HEK293T (cell line): ENCODE measurements at regions not wholly inside any gene's neighbourhood (a gene's known extent, or its start where the extent isn't known, plus 50 kb on each side); places are given as distances from the start of the nearest gene placed in this dataset.
"Not testable (repeated sequence)": the region's sequence is repeated elsewhere in the genome, so short reads cannot be mapped to it uniquely, and the experiment has no call there.

Experiments used
- CTCF ChIA-PET: fragments of 350-600 bp; formaldehyde crosslinking; extraction: SDS; loops from one replicate; lab custom pipeline; 2021; ENCODE audit warnings: antibody characterized with exemption, inconsistent platforms; lab: Yijun Ruan, JAX
- POLR2A ChIA-PET: fragments of 350-600 bp; formaldehyde crosslinking; extraction: SDS; loops from one replicate; lab custom pipeline; 2020; ENCODE audit warnings: antibody characterized with exemption, inconsistent platforms; lab: Yijun Ruan, JAX
- DNase-seq: peaks from one replicate; pipeline ENCODE4 v3.0.0; 2012; ENCODE audit warnings: mixed read lengths; ENCODE audit errors: extremely low spot score
- ARNT ChIP-seq: fragments of 450-650 bp; IDR thresholded peaks from 2 replicates; pipeline ENCODE4 v1.6.1; 2017; ENCODE audit warnings: mild to moderate bottlenecking
- BHLHE40 ChIP-seq: fragments of 450-650 bp; IDR thresholded peaks from 2 replicates; pipeline ENCODE4 v1.6.1; 2016; ENCODE audit warnings: mild to moderate bottlenecking, moderate library complexity, borderline replicate concordance
- CTBP1 ChIP-seq: fragments of 450-650 bp; IDR thresholded peaks from 2 replicates; pipeline ENCODE4 v1.6.1; 2016; ENCODE audit warnings: borderline replicate concordance
- ELF4 ChIP-seq: fragments of 450-650 bp; IDR thresholded peaks from 2 replicates; pipeline ENCODE4 v1.6.1; 2017; ENCODE audit warnings: antibody characterized with exemption
- FOXA1 ChIP-seq: fragments of 450-650 bp; IDR thresholded peaks from 2 replicates; pipeline ENCODE4 v1.6.1; 2016; ENCODE audit warnings: mild to moderate bottlenecking
- FOXK2 ChIP-seq: fragments of 450-650 bp; IDR thresholded peaks from 2 replicates; pipeline ENCODE4 v1.6.1; 2016; ENCODE audit warnings: mild to moderate bottlenecking
- FOXM1 ChIP-seq: fragments of 450-650 bp; IDR thresholded peaks from 2 replicates; pipeline ENCODE4 v1.6.1; 2017; ENCODE audit warnings: mild to moderate bottlenecking, borderline replicate concordance
- HDGF ChIP-seq: fragments of 450-650 bp; IDR thresholded peaks from 2 replicates; pipeline ENCODE4 v1.6.1; 2017; ENCODE audit warnings: antibody characterized with exemption, borderline replicate concordance
- L3MBTL2 ChIP-seq: fragments of 450-650 bp; conservative IDR thresholded peaks from 2 replicates; pipeline ENCODE4 v1.6.1; 2016; ENCODE audit warnings: mild to moderate bottlenecking
- LEF1 ChIP-seq: fragments of 450-650 bp; IDR thresholded peaks from 2 replicates; pipeline ENCODE4 v1.6.1; 2017; ENCODE audit warnings: mild to moderate bottlenecking, borderline replicate concordance
- NFRKB ChIP-seq: fragments of 450-650 bp; IDR thresholded peaks from 2 replicates; pipeline ENCODE4 v1.6.1; 2016; ENCODE audit warnings: mild to moderate bottlenecking, moderate library complexity
- SP1 ChIP-seq: fragments of 450-650 bp; IDR thresholded peaks from 2 replicates; pipeline ENCODE4 v1.6.1; 2017
- SUZ12 ChIP-seq: fragments of 450-650 bp; IDR thresholded peaks from 2 replicates; pipeline ENCODE4 v1.6.1; 2016; ENCODE audit warnings: mild to moderate bottlenecking
- TARDBP ChIP-seq: fragments of 450-650 bp; IDR thresholded peaks from 2 replicates; pipeline ENCODE4 v1.6.1; 2016
- ZNF384 ChIP-seq: fragments of 450-650 bp; IDR thresholded peaks from 2 replicates; pipeline ENCODE4 v1.6.1; 2016
- TF ChIP-seq, protein P1 (sequence below): fragments of 450-650 bp; IDR thresholded peaks from 2 replicates; pipeline ENCODE4 v1.6.1; 2016

DNA sequence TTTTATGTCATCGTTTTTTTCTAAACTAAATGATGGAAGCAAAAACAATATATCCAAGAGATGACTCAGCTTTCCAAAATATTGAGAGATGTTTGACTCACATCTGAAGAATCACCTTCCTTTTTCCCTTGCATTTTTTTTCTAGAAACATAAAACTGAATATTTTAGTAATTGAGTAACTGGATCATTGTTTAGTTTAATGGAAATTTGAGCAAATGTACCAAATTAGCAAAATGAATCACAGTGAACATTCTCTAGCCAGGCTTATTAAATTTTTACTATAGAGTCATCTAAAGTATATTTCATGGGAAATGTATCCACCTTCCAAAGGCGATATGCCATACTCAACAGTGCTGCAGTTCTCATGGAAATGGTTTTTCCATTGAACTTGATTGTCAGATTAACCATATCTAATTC is 145.5 kb downstream of the TENT5A start:
- DNase-seq = no peak
- POLR2A ChIA-PET = no interaction called here
- CTCF ChIA-PET = no interaction called here
- TF ChIP-seq FOXA1 = no peak
- TF ChIP-seq, protein P1, sequence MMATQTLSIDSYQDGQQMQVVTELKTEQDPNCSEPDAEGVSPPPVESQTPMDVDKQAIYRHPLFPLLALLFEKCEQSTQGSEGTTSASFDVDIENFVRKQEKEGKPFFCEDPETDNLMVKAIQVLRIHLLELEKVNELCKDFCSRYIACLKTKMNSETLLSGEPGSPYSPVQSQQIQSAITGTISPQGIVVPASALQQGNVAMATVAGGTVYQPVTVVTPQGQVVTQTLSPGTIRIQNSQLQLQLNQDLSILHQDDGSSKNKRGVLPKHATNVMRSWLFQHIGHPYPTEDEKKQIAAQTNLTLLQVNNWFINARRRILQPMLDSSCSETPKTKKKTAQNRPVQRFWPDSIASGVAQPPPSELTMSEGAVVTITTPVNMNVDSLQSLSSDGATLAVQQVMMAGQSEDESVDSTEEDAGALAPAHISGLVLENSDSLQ = no peak
- no peak for TF ChIP-seq L3MBTL2
- TF ChIP-seq TARDBP = no peak
- no peak for TF ChIP-seq BHLHE40

DNA sequence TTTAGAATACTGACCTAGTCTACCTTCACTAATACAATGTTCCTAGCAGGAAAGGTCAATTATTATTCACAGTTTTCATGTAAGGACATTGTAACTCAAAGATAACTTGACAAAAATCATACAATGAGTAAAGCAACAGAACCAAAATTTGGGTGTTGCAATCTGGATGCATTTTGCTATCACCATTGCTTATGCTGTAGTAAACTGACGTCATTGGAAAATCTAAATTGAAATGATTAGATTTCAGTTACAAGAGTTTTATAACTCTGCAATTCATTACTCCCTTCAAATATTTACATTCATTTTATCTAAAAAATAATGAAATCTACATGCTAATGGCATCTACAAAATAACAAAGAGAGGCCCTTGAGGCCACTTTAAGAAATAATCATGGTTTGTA is 147.0 kb downstream of the TENT5A start:
- TF ChIP-seq L3MBTL2 (no peak), SUZ12 (no peak), FOXA1 (no peak), ZNF384 (no peak), SP1 (no peak), CTBP1 (no peak)
- TF ChIP-seq, protein P1 = no peak
- CTCF ChIA-PET = no interaction called here
- POLR2A ChIA-PET = no interaction called here
- DNase-seq = no peak

DNA sequence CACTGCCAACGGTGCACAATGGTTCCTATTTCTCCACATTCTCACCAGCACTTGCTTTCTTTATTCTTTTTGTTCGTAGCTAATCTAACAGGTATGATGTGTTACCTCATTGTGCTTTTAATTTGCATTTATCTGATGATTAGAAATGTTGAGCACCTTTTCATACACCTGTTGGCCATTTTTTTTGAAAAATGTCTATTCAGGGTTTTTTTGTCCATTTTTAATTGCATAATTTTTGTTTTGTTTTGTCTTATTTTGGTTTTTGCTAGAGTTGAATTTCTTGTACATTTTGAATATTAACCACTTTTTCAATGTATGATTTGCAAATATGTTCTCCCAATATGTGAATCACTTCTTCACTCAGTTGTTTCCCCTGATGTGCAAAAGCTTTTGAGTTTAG is 150.6 kb downstream of the TENT5A start:
- ChIA-PET CTCF (no interaction called here), POLR2A (no interaction called here)
- TF ChIP-seq TARDBP = no peak
- TF ChIP-seq HDGF = no peak
- no peak for TF ChIP-seq ELF4
- TF ChIP-seq FOXK2 = no peak

DNA sequence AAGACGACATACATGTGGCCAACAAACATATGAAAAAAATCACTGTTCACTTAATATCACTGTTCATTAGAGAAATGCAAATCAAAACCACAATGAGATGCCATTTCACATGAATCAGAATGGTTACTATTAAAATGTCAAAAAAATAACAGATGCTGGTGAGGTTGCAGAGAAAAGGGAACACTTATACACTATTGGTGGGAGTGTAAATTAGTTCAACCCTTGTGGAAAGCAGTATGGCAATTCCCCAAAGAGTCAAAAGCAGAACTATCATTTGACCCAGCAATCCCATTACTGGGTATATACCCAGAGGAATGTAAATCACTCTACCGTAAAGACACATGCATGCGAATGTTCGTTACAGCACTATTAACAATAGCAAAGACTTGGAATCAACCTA is 152.0 kb downstream of the TENT5A start:
- DNase-seq, POLR2A ChIA-PET, CTCF ChIA-PET: not testable (repeated sequence)

More for the DNA sequence above, 150.6 kb downstream of the TENT5A start:
- DNase-seq = no peak

DNA sequence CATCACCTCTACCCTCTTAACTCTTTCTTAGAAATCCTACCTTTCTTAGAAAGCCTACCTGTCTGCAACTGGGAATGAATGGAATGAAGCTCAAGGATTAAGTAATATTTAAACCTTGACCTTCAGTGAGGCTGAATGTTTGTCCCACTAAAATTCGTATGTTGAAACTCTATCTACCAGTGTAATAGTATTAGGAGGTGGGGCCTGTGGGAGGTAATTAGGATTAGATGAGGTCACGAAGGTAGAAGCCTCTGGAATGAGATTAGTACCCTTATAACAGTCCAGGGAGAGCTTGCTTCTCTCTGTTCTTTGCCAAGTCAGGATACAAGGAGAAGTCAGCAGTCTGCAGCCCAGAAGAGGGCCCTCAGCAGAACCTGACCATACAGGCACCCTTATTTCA is 158.0 kb downstream of the TENT5A start:
- CTCF ChIA-PET = no interaction called here
- DNase-seq = no peak
- POLR2A ChIA-PET = no interaction called here
- TF ChIP-seq FOXA1 = no peak
- no peak for TF ChIP-seq CTBP1
- TF ChIP-seq, protein P1 = no peak
- no peak for TF ChIP-seq ARNT
- no peak for TF ChIP-seq ELF4
- no peak for TF ChIP-seq NFRKB
- no peak for TF ChIP-seq ZNF384
- no peak for TF ChIP-seq L3MBTL2
- no peak for TF ChIP-seq FOXM1
- no peak for TF ChIP-seq TARDBP
- no peak for TF ChIP-seq BHLHE40
- no peak for TF ChIP-seq FOXK2
- TF ChIP-seq SUZ12 = no peak
- TF ChIP-seq LEF1 = no peak
- no peak for TF ChIP-seq HDGF
- no peak for TF ChIP-seq SP1

DNA sequence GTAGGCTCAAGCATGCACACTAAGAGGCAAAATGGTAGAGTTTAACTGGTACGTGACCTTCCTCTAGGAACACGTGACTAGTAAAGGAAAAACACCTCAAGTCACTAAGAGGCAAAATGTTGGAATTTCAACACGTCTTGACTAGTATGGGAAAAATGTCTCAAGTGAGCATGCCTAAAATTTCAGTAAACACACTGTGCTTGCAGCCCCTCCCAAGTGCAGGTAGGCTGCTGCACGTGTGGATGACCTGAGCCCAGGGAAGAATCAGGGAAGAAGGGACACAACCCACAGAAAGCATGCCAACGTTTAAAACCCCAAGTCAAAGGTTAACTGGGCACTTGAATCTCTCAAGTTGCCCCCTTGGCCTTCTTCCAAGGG is 162.2 kb downstream of the TENT5A start:
- CTCF ChIA-PET = no interaction called here
- TF ChIP-seq LEF1 (no peak), FOXM1 (no peak), ZNF384 (no peak)
- POLR2A ChIA-PET = no interaction called here
- DNase-seq = no peak

DNA sequence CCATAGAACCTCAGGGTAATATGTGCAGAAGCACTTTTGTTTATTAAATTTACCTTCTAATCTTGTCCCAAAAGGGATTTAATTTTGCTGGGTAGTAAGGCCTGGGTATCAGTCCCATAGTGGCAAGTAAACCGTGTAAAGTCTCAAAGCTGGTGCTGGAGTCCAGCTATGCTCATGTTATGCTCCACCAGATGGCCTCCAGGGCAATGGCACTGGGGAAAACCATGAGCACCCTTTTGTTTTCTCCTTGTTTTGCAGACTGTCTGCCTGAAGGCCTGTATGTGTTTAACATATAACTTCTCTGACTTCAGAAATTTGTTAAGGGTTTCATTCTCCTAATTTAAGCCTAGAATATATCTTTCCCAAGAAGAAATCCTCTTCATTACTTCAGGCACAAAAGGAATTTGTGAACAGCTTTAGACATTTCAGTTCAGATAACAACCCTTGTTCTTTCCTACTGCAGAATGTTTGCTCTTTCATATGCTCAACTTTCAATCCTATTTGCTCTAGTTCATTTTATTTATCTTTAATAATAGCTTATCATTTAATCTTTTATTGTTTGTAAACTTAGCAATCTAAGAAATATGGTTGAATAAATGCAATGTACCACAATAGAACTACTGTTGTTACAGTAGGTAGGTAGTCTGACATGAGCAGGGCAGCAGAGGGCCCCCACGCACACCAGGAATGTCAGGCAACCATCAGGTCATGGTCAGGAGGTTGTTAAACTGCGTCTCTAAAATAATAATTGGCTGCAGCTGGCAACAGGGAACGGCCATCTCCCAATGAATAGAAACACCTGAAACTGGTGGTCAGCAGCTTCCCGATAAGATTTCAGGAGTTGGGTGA is 162.8 kb downstream of the TENT5A start:
- ChIA-PET POLR2A (no interaction called here), CTCF (no interaction called here)
- no peak for DNase-seq
- TF ChIP-seq SP1 (no peak), FOXK2 (no peak), ZNF384 (no peak), FOXA1 (no peak), HDGF (no peak), LEF1 (no peak), ARNT (no peak), BHLHE40 (no peak), NFRKB (no peak), SUZ12 (no peak), FOXM1 (no peak), ELF4 (no peak), TARDBP (no peak), CTBP1 (no peak), L3MBTL2 (no peak)
- TF ChIP-seq, protein P1 = no peak

DNA sequence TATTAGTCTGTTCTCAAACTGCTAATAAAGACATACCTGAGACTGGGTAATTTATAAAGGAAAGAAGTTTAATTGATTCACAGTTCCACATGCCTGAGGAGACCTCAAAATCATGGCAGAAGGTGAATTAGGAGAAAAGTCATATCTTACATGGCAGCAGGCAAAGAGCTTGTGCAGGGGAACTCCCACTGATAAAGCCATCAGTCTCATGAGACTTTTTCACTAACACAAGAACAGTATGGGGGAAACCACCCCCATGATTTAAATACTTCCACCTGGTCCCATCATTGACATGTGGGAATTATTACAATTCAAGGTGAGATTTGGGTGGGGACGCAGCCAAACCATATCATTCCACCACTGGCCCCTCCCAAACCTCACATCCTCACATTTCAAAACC is 166.8 kb downstream of the TENT5A start:
- CTCF ChIA-PET, POLR2A ChIA-PET, DNase-seq: not testable (repeated sequence)

DNA sequence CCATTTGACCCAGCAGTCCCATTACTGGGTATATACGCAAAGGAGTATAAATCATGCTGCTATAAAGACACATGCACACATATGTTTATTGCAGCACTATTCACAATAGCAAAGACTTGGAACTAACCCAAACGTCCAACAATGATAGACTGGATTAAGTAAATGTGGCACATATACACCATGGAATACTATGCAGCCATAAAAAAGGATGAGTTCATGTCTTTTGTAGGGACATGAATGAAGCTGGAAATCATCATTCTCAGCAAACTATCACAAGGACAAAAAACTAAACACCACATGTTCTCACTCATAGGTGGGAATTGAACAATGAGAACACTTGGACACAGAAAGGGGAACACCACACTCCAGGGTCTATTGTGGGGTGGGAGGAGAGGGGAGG is 168.3 kb downstream of the TENT5A start:
- CTCF ChIA-PET, DNase-seq, POLR2A ChIA-PET: not testable (repeated sequence)
